Ishikawa (cell line): ENCODE measurements at regions not wholly inside any gene's neighbourhood (a gene's known extent, or its start where the extent isn't known, plus 50 kb on each side); places are given as distances from the start of the nearest gene placed in this dataset.

ENCODE experiments used
- CEBPB ChIP-seq: IDR thresholded peaks from 2 replicates; pipeline ENCODE4 v1.6.1; 2012
- CREB1 ChIP-seq: IDR thresholded peaks from 2 replicates; pipeline ENCODE4 v1.6.1; 2012; ENCODE audit warnings: low read depth
- EGR1 ChIP-seq: IDR thresholded peaks from 2 replicates; pipeline ENCODE4 v1.6.1; 2012
- EP300 ChIP-seq: IDR thresholded peaks from 2 replicates; pipeline ENCODE4 v1.6.1; 2012; ENCODE audit warnings: borderline replicate concordance
- FOXM1 ChIP-seq: IDR thresholded peaks from 2 replicates; pipeline ENCODE4 v1.6.1; 2012; ENCODE audit warnings: low read depth, borderline replicate concordance
- MAX ChIP-seq: IDR thresholded peaks from 2 replicates; pipeline ENCODE4 v1.6.1; 2012
- NFIC ChIP-seq: IDR thresholded peaks from 2 replicates; pipeline ENCODE4 v1.6.1; 2012
- RAD21 ChIP-seq: IDR thresholded peaks from 2 replicates; pipeline ENCODE4 v1.6.1; 2012; ENCODE audit warnings: low read depth
- REST ChIP-seq: IDR thresholded peaks from 2 replicates; pipeline ENCODE4 v1.6.1; 2012; ENCODE audit warnings: low read depth, mild to moderate bottlenecking
- TAF1 ChIP-seq: IDR thresholded peaks from 2 replicates; pipeline ENCODE4 v1.6.1; 2012; ENCODE audit warnings: low read depth, mild to moderate bottlenecking
- TCF12 ChIP-seq: IDR thresholded peaks from 2 replicates; pipeline ENCODE4 v1.6.1; 2012; ENCODE audit warnings: low read depth
- TEAD4 ChIP-seq: IDR thresholded peaks from 2 replicates; pipeline ENCODE4 v1.6.1; 2012
- YY1 ChIP-seq: IDR thresholded peaks from 2 replicates; pipeline ENCODE4 v1.6.1; 2012; ENCODE audit warnings: low read depth
- ZBTB7A ChIP-seq: IDR thresholded peaks from 2 replicates; pipeline ENCODE4 v1.6.1; 2012; ENCODE audit warnings: low read depth
- TF ChIP-seq, protein P1 (sequence below): IDR thresholded peaks from 2 replicates; pipeline ENCODE4 v1.6.1; 2012

GRCh38 chr1:193355626-193356025, 169.2 kb upstream of the B3GALT2 start:
- TF ChIP-seq RAD21, result no peak
- TF ChIP-seq NFIC, result no peak
- no peak for TF ChIP-seq CREB1
- TF ChIP-seq, protein P1, sequence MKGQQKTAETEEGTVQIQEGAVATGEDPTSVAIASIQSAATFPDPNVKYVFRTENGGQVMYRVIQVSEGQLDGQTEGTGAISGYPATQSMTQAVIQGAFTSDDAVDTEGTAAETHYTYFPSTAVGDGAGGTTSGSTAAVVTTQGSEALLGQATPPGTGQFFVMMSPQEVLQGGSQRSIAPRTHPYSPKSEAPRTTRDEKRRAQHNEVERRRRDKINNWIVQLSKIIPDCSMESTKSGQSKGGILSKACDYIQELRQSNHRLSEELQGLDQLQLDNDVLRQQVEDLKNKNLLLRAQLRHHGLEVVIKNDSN, result no peak
- TF ChIP-seq YY1, result no peak
- no peak for TF ChIP-seq ZBTB7A
- TF ChIP-seq TEAD4, result no peak
- TF ChIP-seq REST, result no peak
- no peak for TF ChIP-seq FOXM1
- no peak for TF ChIP-seq TCF12
- TF ChIP-seq EP300, result no peak
- TF ChIP-seq EGR1, result no peak
- TF ChIP-seq MAX, result no peak
- no peak for TF ChIP-seq TAF1
- TF ChIP-seq CEBPB, result no peak

GRCh38 chr1:193355178-193355577, 168.8 kb upstream of the B3GALT2 start:
- no peak for TF ChIP-seq CREB1
- TF ChIP-seq, protein P1, result no peak
- TF ChIP-seq MAX, result no peak
- TF ChIP-seq NFIC, result no peak
- no peak for TF ChIP-seq TAF1
- no peak for TF ChIP-seq RAD21
- TF ChIP-seq EP300, result no peak
- TF ChIP-seq YY1, result no peak

GRCh38 chr1:193348769-193349535, 162.5 kb upstream of the B3GALT2 start:
- TF ChIP-seq FOXM1 (no peak), RAD21 (no peak), NFIC (no peak), EGR1 (no peak), TAF1 (no peak), MAX (no peak), REST (no peak), TCF12 (no peak), ZBTB7A (no peak), YY1 (no peak), CEBPB (no peak), TEAD4 (no peak), CREB1 (no peak), EP300 (no peak)
- TF ChIP-seq, protein P1, result no peak

- TF ChIP-seq EGR1, result no peak
- TF ChIP-seq MAX, result no peak
- no peak for TF ChIP-seq YY1
- TF ChIP-seq TAF1, result no peak
- no peak for TF ChIP-seq FOXM1
- TF ChIP-seq TEAD4, result no peak
- TF ChIP-seq, protein P1, result no peak
These were observed 161.8 kb upstream of the B3GALT2 start for GRCh38 chr1:193348091-193348768.
